ENCODE measurements at regions not wholly inside any gene's neighbourhood (a gene's known extent, or its start where the extent isn't known, plus 50 kb on each side); places are given as distances from the start of the nearest gene placed in this dataset.

- Histone ChIP-seq H3K9ac (ENCODE audit: insufficient read depth, low read length) (no peak overlapping the region), H3K27ac (ENCODE audit: insufficient read depth, low read length) (no peak overlapping the region), H3K9me3 (ENCODE audit: control insufficient read depth, insufficient read depth, low read depth, low read length) (no peaks in the 10 kb centered on the region), H3K79me2 (ENCODE audit: control insufficient read depth, insufficient read depth, low read length) (no peaks in the 10 kb centered on the region), H3K27me3 (ENCODE audit: control insufficient read depth, insufficient read depth, low read length) (no peaks in the 10 kb centered on the region), H4K20me1 (ENCODE audit: control insufficient read depth, extremely low read depth, insufficient read depth, low read length) (no peaks in the 10 kb centered on the region), H2AFZ (ENCODE audit: low read length) (no peak overlapping the region), H3K36me3 (ENCODE audit: control insufficient read depth, insufficient read depth, low read length) (no peaks in the 10 kb centered on the region), H3K4me2 (ENCODE audit: extremely low read depth, insufficient read depth, low read length) (no peak overlapping the region), H3K4me3 (replicated peaks in 1 of 4; ENCODE audit: control extremely low read depth in 1 of 4, insufficient read depth in 1 of 4, low read depth in 3 of 4, low read length in 4 of 4) (no peak overlapping the region), H3K4me1 (ENCODE audit: control insufficient read depth, extremely low read depth, insufficient read depth, low read length) (no peaks in the 10 kb centered on the region)
- DNase-seq (ENCODE audit: low read depth in 2 of 2) = no peak
- TF ChIP-seq EZH2 (IDR thresholded peaks at IDR 0.05; ENCODE audit: low read length, missing control alignments) (no peak), CTCF (conservative IDR thresholded peaks at IDR 0.05 in 1 of 2, IDR thresholded peaks at IDR 0.05 in 1 of 2; ENCODE audit: low read depth in 1 of 2, low read length in 2 of 2) (no peak)
Observed at GRCh38 chr11:115803073-115803740, 299.0 kb upstream of the CADM1 start.

GRCh38 chr11:115802641-115803040 is 298.4 kb upstream of the CADM1 start:
- H3K9me3 ChIP-seq (ENCODE audit: control insufficient read depth, insufficient read depth, low read depth, low read length) = no peaks in the 10 kb centered on the region
- H3K4me1 ChIP-seq (ENCODE audit: control insufficient read depth, extremely low read depth, insufficient read depth, low read length) = no peaks in the 10 kb centered on the region
- no peak for DNase-seq (ENCODE audit: low read depth in 2 of 2)
- no peak overlapping the region for H3K9ac ChIP-seq (ENCODE audit: insufficient read depth, low read length)
- no peaks in the 10 kb centered on the region for H3K27me3 ChIP-seq (ENCODE audit: control insufficient read depth, insufficient read depth, low read length)
- H3K4me3 ChIP-seq (replicated peaks in 1 of 4; ENCODE audit: control extremely low read depth in 1 of 4, insufficient read depth in 1 of 4, low read depth in 3 of 4, low read length in 4 of 4) = no peak overlapping the region
- TF ChIP-seq CTCF (conservative IDR thresholded peaks at IDR 0.05 in 1 of 2, IDR thresholded peaks at IDR 0.05 in 1 of 2; ENCODE audit: low read depth in 1 of 2, low read length in 2 of 2) (no peak), EZH2 (IDR thresholded peaks at IDR 0.05; ENCODE audit: low read length, missing control alignments) (no peak)
- no peak overlapping the region for H3K4me2 ChIP-seq (ENCODE audit: extremely low read depth, insufficient read depth, low read length)
- H3K36me3 ChIP-seq (ENCODE audit: control insufficient read depth, insufficient read depth, low read length) = no peaks in the 10 kb centered on the region
- no peak overlapping the region for H2AFZ ChIP-seq (ENCODE audit: low read length)
- no peaks in the 10 kb centered on the region for H3K79me2 ChIP-seq (ENCODE audit: control insufficient read depth, insufficient read depth, low read length)
- H3K27ac ChIP-seq (ENCODE audit: insufficient read depth, low read length) = no peak overlapping the region
- H4K20me1 ChIP-seq (ENCODE audit: control insufficient read depth, extremely low read depth, insufficient read depth, low read length) = no peaks in the 10 kb centered on the region

GRCh38 chr11:115792903-115793302 is 288.7 kb upstream of the CADM1 start:
- TF ChIP-seq CTCF (conservative IDR thresholded peaks at IDR 0.05 in 1 of 2, IDR thresholded peaks at IDR 0.05 in 1 of 2; ENCODE audit: low read depth in 1 of 2, low read length in 2 of 2) (no peak), EZH2 (IDR thresholded peaks at IDR 0.05; ENCODE audit: low read length, missing control alignments) (no peak)
- H3K79me2 ChIP-seq (ENCODE audit: control insufficient read depth, insufficient read depth, low read length) = no peaks in the 10 kb centered on the region
- DNase-seq (ENCODE audit: low read depth in 2 of 2) = no peak
- H3K36me3 ChIP-seq (ENCODE audit: control insufficient read depth, insufficient read depth, low read length) = no peaks in the 10 kb centered on the region
- no peak overlapping the region for H3K9ac ChIP-seq (ENCODE audit: insufficient read depth, low read length)
- no peaks in the 10 kb centered on the region for H3K9me3 ChIP-seq (ENCODE audit: control insufficient read depth, insufficient read depth, low read depth, low read length)
- no peak overlapping the region for H3K4me2 ChIP-seq (ENCODE audit: extremely low read depth, insufficient read depth, low read length)
- H3K4me1 ChIP-seq (ENCODE audit: control insufficient read depth, extremely low read depth, insufficient read depth, low read length) = no peaks in the 10 kb centered on the region
- no peak overlapping the region for H3K27ac ChIP-seq (ENCODE audit: insufficient read depth, low read length)
- no peaks in the 10 kb centered on the region for H3K27me3 ChIP-seq (ENCODE audit: control insufficient read depth, insufficient read depth, low read length)
- no peak overlapping the region for H3K4me3 ChIP-seq (replicated peaks in 1 of 4; ENCODE audit: control extremely low read depth in 1 of 4, insufficient read depth in 1 of 4, low read depth in 3 of 4, low read length in 4 of 4)
- no peaks in the 10 kb centered on the region for H4K20me1 ChIP-seq (ENCODE audit: control insufficient read depth, extremely low read depth, insufficient read depth, low read length)
- no peak overlapping the region for H2AFZ ChIP-seq (ENCODE audit: low read length)
